Renal pelvis (tissue), 1 donor: ENCODE measurements at regions not wholly inside any gene's neighbourhood (a gene's known extent, or its start where the extent isn't known, plus 50 kb on each side); places are given as distances from the start of the nearest gene placed in this dataset.
"Not testable (repeated sequence)": the region's sequence is repeated elsewhere in the genome, so short reads cannot be mapped to it uniquely, and the experiment has no call there.

Source experiments
- DNase-seq: peaks from one replicate; pipeline ENCODE4 v3.0.0-alpha.2; 2013

DNA sequence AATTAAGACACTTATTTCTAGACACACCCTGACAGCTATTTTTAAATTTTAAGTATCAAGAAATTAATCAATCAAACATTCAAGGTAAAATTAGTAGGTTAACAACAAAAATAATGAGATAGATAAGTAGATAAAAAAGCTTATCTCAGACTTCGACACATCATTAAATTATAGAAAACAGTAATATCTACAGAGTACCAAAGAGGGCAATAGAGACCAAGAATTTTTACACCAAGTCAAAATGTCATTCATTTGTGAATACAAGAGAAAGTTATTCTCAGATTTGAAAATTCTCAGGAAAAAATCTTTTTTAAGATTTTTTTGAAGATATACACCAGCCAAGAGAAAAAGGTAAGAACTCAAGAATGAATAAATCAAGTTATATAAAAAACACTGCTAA is 445.6 kb downstream of the ACTL7B start:
- no peak for DNase-seq

DNA sequence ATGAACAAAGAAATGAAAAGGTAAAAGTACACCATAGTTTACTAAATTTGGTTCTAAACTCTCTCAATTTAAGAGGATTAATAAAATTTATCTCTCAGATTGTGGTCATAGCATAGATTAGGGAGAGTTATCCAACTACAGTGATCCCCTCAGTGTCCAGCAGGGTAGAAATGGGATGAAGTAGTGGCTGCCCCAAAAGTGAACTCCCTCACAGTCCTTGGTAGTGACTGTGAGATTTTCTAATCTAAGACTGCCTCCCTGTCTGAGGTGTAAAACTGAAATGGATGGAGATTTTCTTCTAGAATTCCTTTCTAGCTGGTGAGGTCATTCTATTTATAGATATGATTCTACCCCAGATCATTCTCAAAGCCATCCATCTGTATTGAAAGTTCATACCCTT is 455.5 kb downstream of the ACTL7B start:
- no peak for DNase-seq

DNA sequence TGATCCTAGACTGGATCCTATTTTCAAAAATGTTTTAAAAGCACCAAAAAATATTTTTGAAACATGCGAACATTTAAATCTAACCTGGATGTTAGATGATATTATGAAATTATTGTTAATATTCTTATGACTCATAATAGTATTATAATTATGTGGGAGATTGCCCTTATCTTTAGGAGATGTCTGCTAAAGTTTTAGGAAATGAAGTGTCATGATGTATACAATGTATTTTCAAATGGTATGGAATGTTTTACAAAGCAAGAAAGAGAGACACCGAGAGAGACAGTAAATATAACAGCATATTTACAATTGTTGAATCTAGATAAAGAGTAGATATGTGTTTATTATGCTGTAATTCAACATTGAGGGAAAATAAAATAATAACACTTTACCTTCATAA is 455.9 kb downstream of the ACTL7B start:
- no peak for DNase-seq

DNA sequence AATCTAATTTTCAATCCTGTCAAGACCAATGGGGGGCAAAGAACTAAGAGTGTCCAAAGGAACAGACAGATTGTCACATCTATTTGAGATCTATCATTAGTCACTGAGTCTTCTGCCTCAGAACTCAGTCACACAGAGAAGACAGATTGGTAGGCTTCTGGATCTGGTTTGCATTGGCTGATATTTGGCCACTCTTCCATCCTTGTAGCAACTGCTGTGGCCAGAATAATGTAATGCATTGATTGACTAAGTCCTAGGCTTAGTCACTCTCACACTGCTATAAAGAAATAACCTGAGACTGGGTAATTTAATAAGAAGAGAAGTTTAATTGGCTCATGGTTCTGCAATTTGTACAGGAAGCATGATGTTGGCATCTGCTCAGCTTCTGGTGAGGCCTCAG is 458.5 kb downstream of the ACTL7B start:
- no peak for DNase-seq

DNA sequence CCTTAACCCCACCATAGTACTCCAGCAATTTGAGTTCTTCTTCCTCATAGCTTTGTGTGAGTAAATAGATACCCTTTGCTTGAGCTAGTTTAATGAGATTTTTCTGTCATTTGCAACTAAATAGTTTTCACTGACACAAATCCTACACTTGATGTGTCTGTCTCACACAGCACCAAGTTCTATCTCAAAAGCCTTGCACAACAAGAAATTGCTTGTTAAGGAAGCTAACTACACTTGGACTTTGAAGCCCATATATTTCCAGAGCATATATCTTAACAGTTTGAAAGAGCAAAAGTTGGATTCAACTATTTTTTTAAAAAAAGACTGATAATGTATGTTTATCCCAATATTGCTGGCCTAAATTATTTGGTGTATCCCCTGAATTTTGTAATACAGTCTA is 459.2 kb downstream of the ACTL7B start:
- DNase-seq: no peak

DNA sequence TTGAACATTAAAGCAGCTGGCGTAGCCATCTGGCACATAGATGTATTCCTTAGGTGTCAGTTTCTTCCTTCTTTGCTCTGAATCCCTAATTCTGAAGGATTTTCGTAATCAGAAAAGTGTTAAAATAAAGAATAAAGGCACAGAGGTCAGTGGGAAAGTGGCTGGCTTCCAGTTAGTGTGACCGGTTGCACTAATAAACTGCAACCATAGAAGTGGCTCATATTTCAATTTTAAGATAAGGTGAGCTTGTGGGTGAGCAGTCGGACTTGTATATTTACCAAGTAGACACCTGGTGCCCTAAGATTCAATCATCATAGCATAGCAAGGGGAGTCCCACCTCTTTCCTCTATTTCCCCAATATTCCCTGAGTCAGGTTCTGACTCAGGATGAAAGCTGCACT is 459.6 kb downstream of the ACTL7B start:
- no peak for DNase-seq

DNA sequence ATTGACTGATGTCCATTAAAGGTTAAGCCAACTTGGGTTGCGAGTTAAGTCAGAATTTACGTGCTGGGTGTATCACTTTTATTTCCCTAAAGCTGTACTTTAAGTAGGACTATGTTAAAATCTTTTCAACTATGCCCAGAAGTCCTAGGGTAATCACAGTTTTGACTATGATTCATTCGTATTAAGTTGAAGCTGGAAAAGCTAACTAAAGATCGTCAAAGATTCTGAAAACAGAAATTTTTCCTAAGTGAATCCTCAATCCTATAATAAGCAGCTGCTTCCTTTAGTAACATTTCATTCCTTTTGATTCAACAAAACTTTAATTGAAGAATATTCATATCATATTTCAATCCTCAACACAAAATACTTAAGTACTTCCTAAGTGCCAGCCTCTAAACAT is 460.4 kb downstream of the ACTL7B start:
- DNase-seq: no peak

DNA sequence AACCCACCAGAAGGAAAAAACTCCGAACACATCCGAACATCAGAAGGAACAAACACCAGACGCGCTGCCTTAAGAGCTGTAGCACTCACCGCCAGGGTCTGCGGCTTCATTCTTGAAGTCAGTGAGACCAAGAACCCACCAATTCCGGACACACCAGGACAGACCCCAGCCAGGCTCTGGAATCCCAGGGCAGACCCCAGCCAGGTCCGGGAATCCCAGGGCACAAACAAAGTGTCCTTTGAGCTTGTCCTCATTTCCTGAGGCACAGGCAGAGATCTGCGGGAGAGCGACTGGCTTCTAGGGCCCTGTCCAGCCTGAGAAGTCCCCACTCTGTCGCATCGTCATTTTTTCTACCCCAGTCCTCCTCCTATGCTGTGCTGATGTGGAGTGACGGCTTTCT is 461.1 kb downstream of the ACTL7B start:
- no peak for DNase-seq

DNA sequence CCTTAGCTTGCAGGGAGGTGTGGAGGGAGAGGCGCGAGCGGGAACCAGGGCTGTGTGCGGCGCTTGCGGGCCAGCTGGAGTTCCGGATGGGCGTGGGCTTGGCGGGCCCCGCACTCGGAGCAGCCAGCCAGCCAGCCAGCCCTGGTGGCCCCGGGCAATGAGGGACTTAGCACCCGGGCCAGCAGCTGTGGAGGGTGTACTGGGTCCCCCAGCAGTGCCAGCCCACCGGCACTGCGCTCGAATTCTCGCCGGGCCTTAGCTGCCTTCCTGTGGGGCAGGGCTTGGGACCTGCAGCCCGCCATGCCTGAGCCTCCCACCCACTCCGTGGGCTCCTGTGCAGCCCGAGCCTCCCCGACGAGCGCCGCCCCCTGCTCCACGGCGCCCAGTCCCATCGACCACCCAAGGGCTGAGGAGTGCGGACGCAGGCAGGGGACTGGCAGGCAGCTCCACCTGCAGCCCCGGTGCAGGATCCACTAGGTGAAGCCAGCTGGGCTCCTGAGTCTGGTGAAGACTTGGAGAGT is 462.2 kb downstream of the ACTL7B start:
- not testable (repeated sequence) for DNase-seq

DNA sequence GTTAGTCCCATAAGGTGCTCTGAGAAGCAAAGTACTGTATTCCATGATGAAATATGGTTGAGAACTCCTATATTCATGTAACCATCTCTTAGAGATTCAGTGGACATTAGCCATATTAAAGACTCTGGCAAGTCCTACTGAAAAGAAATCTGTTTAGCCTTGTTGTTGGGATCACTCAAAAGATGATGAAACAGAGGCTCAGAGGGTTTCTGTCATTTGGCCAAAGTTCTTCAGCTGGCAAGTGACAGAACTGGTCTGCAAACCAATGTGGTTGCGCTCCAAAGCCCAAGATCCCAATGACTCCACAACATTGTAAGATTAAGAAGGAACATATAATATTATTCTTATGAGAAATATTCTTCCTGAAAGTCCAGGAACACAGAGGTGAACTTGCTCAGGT is 462.9 kb downstream of the ACTL7B start:
- DNase-seq: no peak

DNA sequence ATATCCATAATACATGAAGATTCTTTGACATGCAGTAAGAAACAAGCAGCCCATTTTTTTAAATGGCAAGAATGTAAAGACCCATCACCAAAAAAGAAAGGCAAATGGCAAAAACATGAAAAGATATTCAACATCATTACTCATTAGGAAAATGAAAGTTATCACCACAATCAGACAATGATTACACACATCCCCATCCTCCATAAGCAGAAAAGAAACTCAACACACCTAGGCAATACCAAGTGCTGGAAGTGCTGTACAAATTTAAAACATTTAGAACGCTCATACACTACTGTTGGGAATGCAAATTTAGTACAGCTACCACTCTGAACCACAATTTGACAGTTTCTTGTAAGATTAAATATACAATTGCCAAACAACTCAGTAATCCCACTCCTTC is 466.7 kb downstream of the ACTL7B start:
- DNase-seq: no peak

DNA sequence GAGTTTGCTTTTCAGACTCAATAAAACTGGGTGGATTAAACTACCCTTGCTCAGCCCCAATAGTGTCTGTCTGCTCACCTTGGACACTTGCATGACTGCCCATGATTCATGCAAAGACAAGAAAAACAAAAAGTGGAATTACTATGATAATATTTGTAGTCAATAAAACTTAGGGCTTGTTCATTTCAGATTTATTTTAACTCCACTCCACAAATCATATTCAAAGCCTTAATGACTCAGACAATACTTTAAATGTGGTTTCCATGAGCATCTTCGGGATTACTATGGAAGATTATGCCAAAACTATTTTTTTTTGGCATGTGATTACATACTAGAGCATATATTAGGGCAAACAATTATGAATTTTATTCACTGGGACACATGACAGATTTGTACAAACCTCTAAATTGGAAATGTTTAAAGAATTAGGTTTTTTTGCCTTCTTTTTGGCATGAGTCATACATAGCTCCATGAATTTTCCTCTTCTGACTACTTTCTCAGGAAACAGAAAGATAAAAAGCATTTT is 468.9 kb downstream of the ACTL7B start:
- DNase-seq: no peak

DNA sequence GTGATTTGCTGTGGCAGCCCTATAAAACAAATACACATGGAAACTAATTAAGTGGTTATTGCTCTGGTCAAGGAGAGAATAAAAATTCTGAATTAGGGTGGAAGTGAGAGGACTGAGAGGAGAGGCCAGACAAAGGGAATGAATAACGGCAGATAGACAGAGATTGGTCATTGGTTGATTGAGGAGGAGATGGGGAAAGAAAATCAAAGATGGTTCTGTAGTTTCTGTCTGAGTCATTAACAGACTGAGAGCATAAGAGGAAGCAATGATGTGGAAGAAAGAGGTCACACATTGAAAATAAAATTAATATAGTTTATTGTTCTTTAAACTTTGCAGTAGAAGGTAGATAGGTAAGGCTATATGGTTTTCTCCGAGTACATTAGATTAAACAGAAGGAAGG is 469.8 kb downstream of the ACTL7B start:
- no peak for DNase-seq

DNA sequence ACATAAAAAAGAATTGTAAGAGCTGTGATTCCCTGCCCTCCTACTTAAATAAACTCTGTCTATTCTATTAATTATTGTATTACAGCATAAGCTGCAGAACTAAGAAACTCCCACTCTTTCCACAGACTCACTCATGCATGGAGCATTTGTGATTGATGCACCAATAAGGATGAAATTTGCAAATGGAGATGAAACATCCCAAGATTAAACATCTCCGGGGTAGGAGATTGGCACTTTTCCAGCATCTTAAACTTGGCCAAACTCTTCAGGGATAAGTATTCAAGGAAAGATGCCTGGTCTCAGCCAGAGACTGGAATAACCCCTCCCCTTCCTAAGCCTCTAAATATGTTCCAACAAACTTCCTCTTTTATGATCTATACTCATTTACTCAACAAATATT is 472.0 kb downstream of the ACTL7B start:
- DNase-seq: no peak

DNA sequence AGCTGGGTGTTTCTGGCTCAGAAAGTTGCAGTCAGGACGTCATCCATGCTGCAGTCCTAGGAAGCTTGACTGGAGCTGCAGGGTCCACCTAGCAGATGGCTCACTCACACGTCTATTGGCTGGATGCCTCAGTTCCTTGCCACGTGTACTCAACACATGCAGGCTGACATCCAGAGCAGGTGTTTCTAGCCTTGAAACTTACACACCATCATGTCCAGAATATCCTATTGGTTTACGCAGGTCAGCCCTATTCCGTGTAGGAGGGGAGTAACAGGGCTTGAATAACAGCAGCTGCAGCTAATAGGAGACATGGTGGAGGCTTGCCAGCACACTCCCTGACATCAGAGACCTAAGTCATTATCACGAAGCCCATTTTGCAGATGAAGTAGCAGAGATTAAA is 473.5 kb downstream of the ACTL7B start:
- DNase-seq: peak; percentile 4

DNA sequence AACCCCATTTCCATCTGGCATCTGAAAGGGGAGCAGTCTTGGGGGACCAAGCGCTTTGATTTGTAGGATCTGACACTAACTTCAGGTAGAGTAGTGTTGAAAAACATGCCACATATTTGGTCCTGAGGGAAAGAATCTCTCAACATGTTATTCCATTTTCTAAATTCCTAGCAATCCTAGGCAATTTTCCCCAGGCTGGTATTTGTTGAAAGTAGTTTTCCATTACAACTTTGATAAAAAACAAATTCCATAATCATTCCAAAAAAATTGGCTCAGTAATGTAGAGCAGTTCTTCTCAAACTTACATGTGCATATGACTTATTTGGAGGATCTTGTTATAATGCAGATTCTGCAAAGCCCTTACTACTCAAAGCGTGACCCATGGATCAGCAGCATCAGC is 477.9 kb downstream of the ACTL7B start:
- no peak for DNase-seq

DNA sequence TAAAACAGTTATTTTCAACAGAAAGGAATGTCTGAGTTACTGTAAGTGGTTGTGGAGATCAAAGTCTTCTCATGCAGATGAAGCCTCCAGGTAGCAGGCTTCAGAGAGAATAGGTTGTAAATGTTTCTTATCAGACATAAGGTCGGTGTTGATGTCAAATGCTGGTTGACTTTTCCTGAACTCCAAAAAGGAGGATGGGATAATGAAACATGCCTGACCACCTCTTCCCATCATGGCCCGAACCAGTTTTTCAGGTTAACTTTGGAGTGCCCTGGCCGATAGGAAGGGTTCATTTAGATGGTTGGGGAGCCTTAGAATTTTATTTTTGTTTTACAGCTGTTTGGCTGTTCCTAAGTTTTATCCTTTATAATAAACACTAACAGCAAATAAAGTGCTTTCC is 478.4 kb downstream of the ACTL7B start:
- DNase-seq: no peak

DNA sequence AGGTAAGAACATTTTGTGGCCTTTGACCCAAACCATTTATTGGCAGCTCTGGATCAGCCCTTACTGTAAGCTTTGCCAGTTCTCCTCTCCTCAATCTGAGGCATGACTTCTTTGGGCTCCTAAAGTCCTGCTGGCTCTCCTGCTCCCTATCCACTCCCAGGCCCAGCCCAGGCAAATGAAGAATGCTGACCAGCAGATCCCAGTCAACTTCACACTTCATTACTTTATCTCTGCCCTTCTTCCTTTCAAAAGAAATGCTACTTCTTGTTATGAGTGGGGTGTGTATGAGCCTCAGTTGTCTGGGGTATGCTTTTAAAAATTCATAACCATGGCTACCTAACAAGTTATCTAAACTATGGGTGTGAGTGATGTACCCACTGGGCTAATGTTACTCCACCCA is 479.6 kb downstream of the ACTL7B start:
- no peak for DNase-seq

DNA sequence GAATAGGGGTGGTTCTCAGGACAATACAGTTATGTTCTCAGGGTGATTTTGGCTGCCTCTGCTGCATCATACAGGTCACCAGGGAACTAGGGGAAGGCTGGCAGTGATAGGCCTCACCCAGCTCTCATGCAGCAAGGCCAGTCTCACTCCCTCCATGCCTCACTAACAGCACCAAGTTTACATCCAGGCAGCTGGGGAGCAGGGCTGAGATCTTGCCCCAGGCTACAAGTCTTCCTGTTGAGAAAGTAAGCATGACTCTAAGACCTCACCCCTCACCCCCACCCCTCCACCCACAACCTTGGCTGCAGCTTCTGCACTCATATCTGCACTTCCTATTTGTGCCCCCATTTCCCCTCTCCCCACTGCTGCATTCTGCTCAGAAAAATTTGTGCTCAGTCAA is 481.2 kb downstream of the ACTL7B start:
- no peak for DNase-seq

DNA sequence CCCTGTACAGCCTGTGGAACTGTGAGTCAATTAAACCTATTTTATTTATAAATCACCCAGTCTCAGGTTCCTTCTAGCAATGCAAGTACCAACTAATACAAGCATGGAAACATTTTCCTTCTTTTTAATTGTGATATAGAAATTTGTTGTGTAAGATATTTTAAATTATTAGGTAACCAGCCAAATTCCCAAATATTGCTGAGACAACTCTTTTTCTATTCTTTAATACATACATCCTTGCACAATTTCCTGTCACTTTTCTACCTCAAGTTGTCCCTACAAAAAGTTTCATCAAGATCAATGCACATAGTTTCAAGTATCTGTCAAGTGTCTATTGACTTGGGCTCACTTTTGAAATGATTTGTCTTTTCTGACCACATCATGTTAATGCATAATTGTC is 488.6 kb downstream of the ACTL7B start:
- no peak for DNase-seq

DNA sequence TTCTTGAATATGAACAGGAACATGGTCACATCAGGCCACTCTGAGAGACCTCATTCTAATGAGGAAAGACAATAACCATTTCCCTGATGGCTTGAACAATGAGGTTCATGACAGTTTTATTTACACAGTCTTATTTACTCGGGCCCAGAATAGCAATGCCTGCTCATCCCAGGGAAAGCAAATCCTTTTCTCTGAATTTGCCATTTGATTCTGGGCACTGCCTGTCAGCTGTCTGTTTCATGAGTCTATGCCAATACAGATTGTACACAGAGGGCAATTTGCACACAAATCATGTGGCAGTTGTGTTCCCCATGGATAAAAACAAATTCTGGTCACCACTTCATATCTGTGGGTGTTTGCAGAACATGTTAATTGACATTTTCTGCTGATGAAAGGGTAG is 492.5 kb downstream of the ACTL7B start:
- no peak for DNase-seq

DNA sequence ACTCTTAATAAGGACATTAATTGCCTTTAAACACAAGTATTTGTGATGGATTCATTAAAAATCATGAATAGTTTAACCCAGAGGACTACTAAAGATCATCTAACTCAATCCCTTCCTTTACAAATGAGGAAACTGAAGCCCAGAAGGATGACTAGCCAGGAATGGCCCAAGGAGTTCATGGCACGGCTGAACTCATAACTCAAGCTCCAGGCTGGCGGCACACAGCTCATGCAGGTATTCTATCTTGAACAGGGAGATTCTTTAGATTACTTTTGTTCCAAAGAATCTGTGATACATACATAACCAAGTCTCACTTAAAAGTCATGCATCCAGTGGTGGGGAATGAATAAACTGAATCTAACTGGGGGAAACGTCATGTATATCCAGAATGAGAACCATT is 495.5 kb downstream of the ACTL7B start:
- no peak for DNase-seq

DNA sequence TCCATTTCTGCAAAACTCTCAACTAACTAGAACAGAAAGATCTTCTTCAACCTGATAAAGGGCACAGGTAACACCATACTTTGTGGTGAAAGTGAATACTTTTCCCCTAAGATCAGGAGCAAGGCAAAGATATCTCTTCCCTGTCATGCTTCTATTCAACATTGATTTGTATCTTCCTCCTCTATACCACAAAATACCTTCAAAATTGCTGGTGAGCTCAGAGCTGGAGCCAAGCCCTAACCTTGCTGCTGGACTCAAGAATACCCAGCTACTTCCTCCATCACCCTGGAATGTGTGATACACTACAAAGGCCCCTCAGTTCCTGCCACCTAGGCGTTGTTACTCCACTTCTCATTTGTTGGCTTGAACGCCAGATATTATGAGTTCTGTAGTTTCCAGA is 499.0 kb downstream of the ACTL7B start:
- DNase-seq: no peak

DNA sequence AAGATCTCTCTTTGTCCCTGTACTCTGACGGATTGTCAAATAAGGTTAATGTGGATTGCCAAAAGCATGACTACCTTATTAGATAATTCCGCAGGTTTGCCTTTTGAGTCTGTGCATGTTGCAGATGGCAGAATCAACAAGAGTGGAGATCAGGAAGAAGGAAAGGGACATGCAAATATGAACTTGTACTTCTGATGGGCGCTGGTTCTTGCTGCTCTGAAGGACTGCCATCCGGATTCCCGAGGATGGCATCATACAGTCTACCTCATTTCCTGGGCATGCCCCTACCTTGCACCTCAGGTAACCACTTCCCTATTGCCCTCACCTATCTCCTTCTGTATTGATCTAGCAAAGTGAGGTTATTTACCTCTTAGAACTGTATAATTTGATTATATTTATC is 504.2 kb downstream of the ACTL7B start:
- no peak for DNase-seq
